Mucosa of stomach (tissue), 1 donor: ENCODE measurements at regions not wholly inside any gene's neighbourhood (a gene's known extent, or its start where the extent isn't known, plus 50 kb on each side); places are given as distances from the start of the nearest gene placed in this dataset.

Experiments
- H3K27me3 ChIP-seq: one replicate; pipeline ENCODE4 v1.7.0; 2013; ENCODE audit warnings: mild to moderate bottlenecking, low read length; ENCODE audit not compliant: control insufficient read depth, insufficient read depth
- H3K36me3 ChIP-seq: one replicate; pipeline ENCODE4 v1.7.0; 2013; ENCODE audit warnings: low read length; ENCODE audit not compliant: control insufficient read depth, insufficient read depth
- H3K4me1 ChIP-seq: one replicate; pipeline ENCODE4 v1.7.0; 2013; ENCODE audit warnings: mild to moderate bottlenecking, low read length; ENCODE audit not compliant: control insufficient read depth, insufficient read depth
- H3K4me3 ChIP-seq: one replicate; pipeline ENCODE4 v1.7.0; 2013; ENCODE audit warnings: low read length
- H3K9ac ChIP-seq: one replicate; pipeline ENCODE4 v1.7.0; 2013; ENCODE audit warnings: mild to moderate bottlenecking, low read length, moderate library complexity
- H3K9me3 ChIP-seq: one replicate; pipeline ENCODE4 v1.7.0; 2013; ENCODE audit warnings: mild to moderate bottlenecking, low read length, moderate library complexity; ENCODE audit not compliant: control insufficient read depth
- donor health status: Pancreatic carcinoma.

DNA sequence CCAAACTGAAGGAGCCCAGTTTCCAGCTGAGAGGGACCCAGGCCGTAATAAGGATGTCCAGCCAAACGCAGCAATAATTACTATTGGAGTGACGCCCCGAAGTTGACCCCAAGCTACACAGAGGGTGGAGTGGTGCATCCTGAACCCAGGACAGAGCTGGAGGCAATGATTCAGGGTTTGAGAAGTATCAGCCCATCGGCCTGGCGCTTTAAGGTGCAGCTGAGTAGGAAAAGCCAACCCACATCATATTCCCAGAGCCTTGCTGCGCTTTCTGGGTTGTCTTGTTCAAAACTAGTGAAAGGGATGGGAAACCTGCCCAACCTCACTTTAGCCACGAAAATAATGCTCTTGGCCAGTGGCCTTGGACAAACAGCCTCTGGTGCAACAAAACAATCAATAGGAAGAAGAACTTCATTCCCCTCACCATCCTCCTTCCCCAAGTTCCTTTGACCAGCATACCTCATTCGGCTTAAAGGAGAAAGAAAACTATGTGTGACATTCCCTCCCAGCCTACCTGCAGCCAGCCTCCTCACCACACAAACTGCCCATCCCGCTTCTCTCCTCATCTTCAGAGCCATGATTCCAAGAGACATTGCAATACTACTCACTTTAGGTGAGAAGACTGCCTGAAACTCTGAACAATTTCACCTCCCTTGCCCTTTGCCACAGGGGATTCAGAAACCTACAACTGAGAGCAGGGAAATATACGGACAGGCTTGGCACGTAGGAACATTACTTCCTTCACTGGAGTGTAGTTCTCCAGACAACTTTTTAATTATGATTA lies 217.2 kb upstream of the MKLN1 start:
- H3K36me3 ChIP-seq = no peaks in the 10 kb centered on the region
- H3K9me3 ChIP-seq = no peaks in the 10 kb centered on the region
- H3K9ac ChIP-seq = peak overlapping the region; percentile 53
- no peak overlapping the region for H3K4me3 ChIP-seq
- H3K4me1 ChIP-seq = peaks cover 20% of the 10 kb centered on the region
- H3K27me3 ChIP-seq = peaks cover 15% of the 10 kb centered on the region

DNA sequence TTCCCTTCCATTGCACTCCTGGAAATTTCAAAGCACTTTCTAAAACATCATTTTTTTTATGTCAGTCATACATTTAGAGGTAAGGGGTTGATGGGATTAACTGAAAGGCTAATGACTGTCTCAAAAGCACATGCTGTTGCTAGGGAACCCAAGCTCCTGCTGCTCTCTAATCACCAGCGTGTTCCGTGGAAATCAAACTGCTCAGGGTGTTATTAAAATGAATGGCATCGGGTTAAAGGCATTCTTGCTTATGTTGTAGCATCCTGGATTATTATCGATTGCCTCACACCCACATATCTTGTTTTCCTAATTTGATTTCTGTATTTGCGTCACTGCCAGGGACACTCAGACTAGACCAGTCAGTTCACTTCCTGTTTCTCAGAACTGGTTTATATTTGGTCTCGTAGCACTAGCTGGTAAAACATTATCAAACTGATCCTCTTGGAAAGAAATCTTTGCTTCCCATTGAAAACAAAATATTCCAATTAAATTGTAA lies 216.5 kb upstream of the MKLN1 start:
- peaks cover 20% of the 10 kb centered on the region for H3K4me1 ChIP-seq
- no peaks in the 10 kb centered on the region for H3K9me3 ChIP-seq
- peak overlapping the region; percentile 53 for H3K9ac ChIP-seq
- no peak overlapping the region for H3K4me3 ChIP-seq
- peaks cover 15% of the 10 kb centered on the region for H3K27me3 ChIP-seq
- H3K36me3 ChIP-seq = no peaks in the 10 kb centered on the region

DNA sequence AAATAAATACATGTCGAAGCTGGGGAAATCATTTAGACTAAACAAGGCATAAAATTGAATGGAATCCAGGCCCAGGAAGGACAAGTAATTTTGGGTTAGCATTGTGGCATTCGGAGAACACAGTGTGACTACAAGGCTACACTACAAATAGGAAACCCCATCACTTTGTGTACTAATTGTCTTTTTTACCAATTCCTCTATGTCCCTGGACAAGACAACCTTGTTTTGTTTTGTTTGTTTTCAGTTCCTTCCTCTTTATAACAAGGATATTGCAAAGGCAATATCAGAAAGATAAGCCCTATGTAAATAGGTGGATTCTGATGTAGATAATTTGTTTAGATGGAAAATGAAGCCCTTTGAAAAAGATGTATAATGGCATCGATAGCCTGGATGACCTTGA lies 215.9 kb upstream of the MKLN1 start:
- H3K27me3 ChIP-seq = peaks cover 15% of the 10 kb centered on the region
- H3K36me3 ChIP-seq = no peaks in the 10 kb centered on the region
- H3K9ac ChIP-seq = no peak overlapping the region
- H3K4me1 ChIP-seq = peaks cover 20% of the 10 kb centered on the region
- H3K9me3 ChIP-seq = no peaks in the 10 kb centered on the region
- H3K4me3 ChIP-seq = no peak overlapping the region

GRCh38 chr7:131112431-131112830 lies 215.2 kb upstream of the MKLN1 start:
- Histone ChIP-seq H3K27me3 (peaks cover 13% of the 10 kb centered on the region), H3K4me1 (peaks cover 20% of the 10 kb centered on the region), H3K4me3 (no peak overlapping the region), H3K36me3 (no peaks in the 10 kb centered on the region), H3K9me3 (no peaks in the 10 kb centered on the region), H3K9ac (no peak overlapping the region)

DNA sequence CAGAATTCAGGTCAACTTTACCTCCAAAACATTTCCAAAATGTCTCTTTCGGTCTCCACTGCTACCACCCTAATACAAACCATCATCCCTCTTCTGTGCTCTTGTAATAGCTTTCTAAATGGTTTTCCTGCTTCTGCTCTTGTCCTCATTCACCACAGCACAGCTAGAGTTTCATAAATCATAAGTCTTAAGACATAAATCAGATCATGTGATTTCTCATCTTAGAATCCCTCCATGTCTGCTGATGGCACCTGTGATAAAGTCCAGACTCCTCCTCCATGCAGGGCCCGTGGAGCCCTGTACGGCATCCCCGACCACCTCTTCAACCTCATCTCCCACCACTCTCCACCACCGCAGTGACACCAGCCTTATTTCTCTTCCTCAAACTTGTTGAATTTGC lies 212.3 kb upstream of the MKLN1 start:
- Histone ChIP-seq H3K4me1 (peaks cover 13% of the 10 kb centered on the region), H3K36me3 (no peaks in the 10 kb centered on the region), H3K9ac (no peak overlapping the region), H3K4me3 (no peak overlapping the region), H3K27me3 (no peaks in the 10 kb centered on the region), H3K9me3 (no peaks in the 10 kb centered on the region)

GRCh38 chr7:131117439-131117838 lies 210.2 kb upstream of the MKLN1 start:
- Histone ChIP-seq H3K4me1 (no peaks in the 10 kb centered on the region), H3K27me3 (no peaks in the 10 kb centered on the region), H3K9me3 (no peaks in the 10 kb centered on the region), H3K4me3 (no peak overlapping the region), H3K36me3 (no peaks in the 10 kb centered on the region), H3K9ac (no peak overlapping the region)

- H3K4me3 ChIP-seq = no peak overlapping the region
- no peaks in the 10 kb centered on the region for H3K27me3 ChIP-seq
- H3K9me3 ChIP-seq = no peaks in the 10 kb centered on the region
- no peaks in the 10 kb centered on the region for H3K36me3 ChIP-seq
- H3K4me1 ChIP-seq = no peaks in the 10 kb centered on the region
- H3K9ac ChIP-seq = no peak overlapping the region
Measured at GRCh38 chr7:131119381-131119780, 208.3 kb upstream of the MKLN1 start.

DNA sequence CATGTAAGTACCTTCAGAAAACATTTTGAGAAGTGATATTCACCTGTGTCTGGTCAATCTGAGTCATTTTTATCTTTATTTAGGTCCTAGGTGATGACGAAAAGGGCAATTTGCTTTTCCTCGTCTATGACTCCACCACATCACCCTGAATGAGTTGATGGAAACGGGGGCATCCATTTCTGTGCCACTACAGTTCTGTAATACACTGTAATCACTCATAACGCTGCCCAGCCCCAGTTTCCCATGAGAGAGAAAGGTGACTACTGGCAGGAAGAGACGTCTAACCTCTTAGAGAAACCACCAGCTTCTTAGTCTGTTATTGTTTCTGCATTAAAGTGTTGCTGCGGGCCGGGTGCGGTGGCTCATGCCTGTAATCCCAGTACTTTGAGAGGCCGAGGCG lies 205.3 kb upstream of the MKLN1 start:
- Histone ChIP-seq H3K36me3 (no peaks in the 10 kb centered on the region), H3K4me3 (no peak overlapping the region), H3K27me3 (no peaks in the 10 kb centered on the region), H3K9ac (no peak overlapping the region), H3K9me3 (no peaks in the 10 kb centered on the region), H3K4me1 (no peaks in the 10 kb centered on the region)

DNA sequence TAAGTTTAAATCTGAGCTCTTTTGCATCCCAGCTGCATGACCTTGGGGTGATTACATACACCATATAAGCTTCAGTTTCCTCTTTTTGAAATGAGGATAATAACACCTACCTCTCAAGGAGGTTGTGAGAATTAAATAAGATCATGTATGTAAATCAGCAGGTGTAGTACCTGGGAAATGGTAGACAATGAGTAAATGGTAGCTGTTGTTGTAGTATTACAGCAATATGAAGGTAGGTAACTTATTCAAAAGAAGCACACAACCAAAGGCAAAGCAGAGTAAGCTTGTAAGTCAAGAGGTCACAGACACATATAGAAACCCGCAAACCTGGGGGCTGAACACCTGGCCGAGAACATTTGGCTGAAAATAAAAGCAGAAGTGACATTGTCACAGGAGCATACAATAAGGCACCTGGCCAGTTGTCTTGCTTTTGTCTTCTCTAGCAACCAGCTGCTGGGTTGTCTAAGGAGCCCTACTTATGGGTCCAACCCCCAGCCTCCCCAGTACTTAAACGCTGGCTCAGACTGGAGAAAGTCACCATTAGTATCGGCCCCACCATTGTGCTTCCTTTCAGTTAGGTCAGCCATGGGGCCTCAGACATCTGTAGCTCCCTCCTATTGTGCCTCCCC lies 203.6 kb upstream of the MKLN1 start:
- Histone ChIP-seq H3K9me3 (no peaks in the 10 kb centered on the region), H3K9ac (no peak overlapping the region), H3K27me3 (no peaks in the 10 kb centered on the region)

DNA sequence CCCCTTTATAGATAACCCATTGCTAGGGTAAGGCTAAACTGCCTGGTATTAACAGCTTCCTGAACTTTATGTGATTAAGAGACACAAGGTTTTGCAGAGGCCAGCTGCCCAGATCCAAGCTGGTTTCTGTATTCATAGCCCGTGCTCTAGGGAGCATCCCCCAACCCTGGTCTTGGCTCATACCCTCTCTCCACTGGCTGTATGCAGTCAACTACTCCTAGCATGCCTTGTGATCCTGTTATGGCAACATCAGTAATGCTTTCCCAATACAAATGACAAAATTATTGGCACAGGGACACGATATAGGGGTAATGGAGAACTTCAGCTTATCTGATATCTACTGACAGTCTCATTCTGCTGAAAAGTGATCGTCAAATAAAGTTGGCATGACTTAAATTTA lies 202.8 kb upstream of the MKLN1 start:
- H3K36me3 ChIP-seq = no peaks in the 10 kb centered on the region
- H3K4me3 ChIP-seq = no peak overlapping the region
- no peaks in the 10 kb centered on the region for H3K9me3 ChIP-seq
- H3K27me3 ChIP-seq = no peaks in the 10 kb centered on the region
- H3K4me1 ChIP-seq = no peaks in the 10 kb centered on the region
- no peak overlapping the region for H3K9ac ChIP-seq

More for the DNA sequence above, 203.6 kb upstream of the MKLN1 start:
- H3K4me3 ChIP-seq = no peak overlapping the region
- H3K36me3 ChIP-seq = no peaks in the 10 kb centered on the region
- no peaks in the 10 kb centered on the region for H3K4me1 ChIP-seq

DNA sequence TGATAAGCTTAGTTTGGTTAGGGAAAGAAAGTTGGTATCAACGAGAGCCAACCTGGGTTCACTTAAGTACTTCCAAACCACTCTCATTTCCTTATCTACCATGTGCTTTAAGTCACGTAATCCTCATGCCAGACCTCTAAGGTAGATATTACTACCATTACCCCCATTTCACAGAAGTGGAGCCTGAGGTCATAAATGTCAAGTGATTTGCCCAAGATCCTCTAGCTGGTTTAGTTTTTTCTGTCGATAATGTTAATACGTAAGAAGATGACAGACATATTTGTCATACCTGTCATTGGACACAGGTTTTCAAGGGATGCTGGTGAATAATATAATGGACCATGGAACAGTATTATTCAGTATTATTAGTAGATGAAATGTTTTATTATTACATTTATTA lies 197.4 kb upstream of the MKLN1 start:
- H3K9ac ChIP-seq = no peak overlapping the region
- no peaks in the 10 kb centered on the region for H3K36me3 ChIP-seq
- H3K4me3 ChIP-seq = no peak overlapping the region
- no peaks in the 10 kb centered on the region for H3K9me3 ChIP-seq
- H3K4me1 ChIP-seq = no peaks in the 10 kb centered on the region
- H3K27me3 ChIP-seq = no peaks in the 10 kb centered on the region

- no peaks in the 10 kb centered on the region for H3K9me3 ChIP-seq
- no peaks in the 10 kb centered on the region for H3K36me3 ChIP-seq
- no peak overlapping the region for H3K9ac ChIP-seq
- no peaks in the 10 kb centered on the region for H3K27me3 ChIP-seq
- no peak overlapping the region for H3K4me3 ChIP-seq
- H3K4me1 ChIP-seq = no peaks in the 10 kb centered on the region
Measured at GRCh38 chr7:131131012-131131745, 196.5 kb upstream of the MKLN1 start.
